ENCODE measurements at regions not wholly inside any gene's neighbourhood (a gene's known extent, or its start where the extent isn't known, plus 50 kb on each side); places are given as distances from the start of the nearest gene placed in this dataset.

GRCh38 chr4:89419111-89419695, 111.6 kb upstream of the GPRIN3 start:
- TF ChIP-seq, protein P1, sequence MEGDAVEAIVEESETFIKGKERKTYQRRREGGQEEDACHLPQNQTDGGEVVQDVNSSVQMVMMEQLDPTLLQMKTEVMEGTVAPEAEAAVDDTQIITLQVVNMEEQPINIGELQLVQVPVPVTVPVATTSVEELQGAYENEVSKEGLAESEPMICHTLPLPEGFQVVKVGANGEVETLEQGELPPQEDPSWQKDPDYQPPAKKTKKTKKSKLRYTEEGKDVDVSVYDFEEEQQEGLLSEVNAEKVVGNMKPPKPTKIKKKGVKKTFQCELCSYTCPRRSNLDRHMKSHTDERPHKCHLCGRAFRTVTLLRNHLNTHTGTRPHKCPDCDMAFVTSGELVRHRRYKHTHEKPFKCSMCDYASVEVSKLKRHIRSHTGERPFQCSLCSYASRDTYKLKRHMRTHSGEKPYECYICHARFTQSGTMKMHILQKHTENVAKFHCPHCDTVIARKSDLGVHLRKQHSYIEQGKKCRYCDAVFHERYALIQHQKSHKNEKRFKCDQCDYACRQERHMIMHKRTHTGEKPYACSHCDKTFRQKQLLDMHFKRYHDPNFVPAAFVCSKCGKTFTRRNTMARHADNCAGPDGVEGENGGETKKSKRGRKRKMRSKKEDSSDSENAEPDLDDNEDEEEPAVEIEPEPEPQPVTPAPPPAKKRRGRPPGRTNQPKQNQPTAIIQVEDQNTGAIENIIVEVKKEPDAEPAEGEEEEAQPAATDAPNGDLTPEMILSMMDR (optimal IDR thresholded peaks at IDR 0.05 in 1 of 3, IDR thresholded peaks at IDR 0.05 in 1 of 3, conservative IDR thresholded peaks at IDR 0.05 in 1 of 3; ENCODE audit: extremely low read depth in 1 of 3, insufficient read depth in 2 of 3, low read length in 3 of 3): no peak
- TF ChIP-seq EZH2 (IDR thresholded peaks at IDR 0.05; ENCODE audit: low read length): no peak

Measured in keratinocyte (primary cell).